Panc1 (cell line): ENCODE measurements at regions not wholly inside any gene's neighbourhood (a gene's known extent, or its start where the extent isn't known, plus 50 kb on each side); places are given as distances from the start of the nearest gene placed in this dataset.

Source experiments
- ATAC-seq: fragments of 200-7000 bp; cut with Tn5 transposase; 2 replicates; pipeline ENCODE4 v1.9.1; 2020; ENCODE audit warnings: mild to moderate bottlenecking, moderate library complexity
- BruUV-seq: library from RNA; stranded (reverse); fragments of 400-500 nt; replicated peaks from 2 replicates; lab custom pipeline; 2021; lab: Mats Ljungman, UMichigan
- CTCF ChIA-PET: fragments of 300-600 bp; sonication (Branson Sonifier 250); formaldehyde crosslinking; loops from one replicate; lab custom pipeline; 2022; ENCODE audit warnings: antibody characterized with exemption; lab: Charles Lee
- POLR2A ChIA-PET: fragments of 300-600 bp; sonication (Branson Sonifier 250); formaldehyde crosslinking; loops from one replicate; lab custom pipeline; 2022; ENCODE audit warnings: antibody characterized with exemption; lab: Charles Lee
- DNase-seq: peaks from one replicate; pipeline ENCODE4 v3.0.0-alpha.2; 2010; ENCODE audit warnings: low read depth, low spot score
- H3K27ac ChIP-seq: 2 replicates; pipeline ENCODE4 v1.5.1; 2011; ENCODE audit warnings: mild to moderate bottlenecking, low read length, inconsistent platforms
- H3K27me3 ChIP-seq: fragments of 200-500 bp; sonication (Bioruptor generic); 2 replicates; pipeline ENCODE4 v1.6.0; 2014; ENCODE audit warnings: low read length, inconsistent platforms; ENCODE audit not compliant: control insufficient read depth, insufficient read depth
- H3K36me3 ChIP-seq: fragments of 200-500 bp; sonication (Bioruptor generic); 2 replicates; pipeline ENCODE4 v1.5.1; 2014; ENCODE audit warnings: inconsistent platforms, mild to moderate bottlenecking, low read length, moderate library complexity; ENCODE audit not compliant: control insufficient read depth, insufficient read depth
- H3K4me1 ChIP-seq: 2 replicates; pipeline ENCODE4 v1.5.1; 2011; ENCODE audit warnings: inconsistent platforms, mild to moderate bottlenecking, low read length, moderate library complexity; ENCODE audit not compliant: control insufficient read depth, insufficient read depth
- H3K4me3 ChIP-seq, 2 experiments: 2 replicates each; pipeline ENCODE4 v1.5.1; 2011 to 2012; ENCODE audit warnings: low read depth in 2 of 2, low read length in 2 of 2, mild to moderate bottlenecking in 2 of 2, inconsistent platforms in 1 of 2, moderate library complexity in 1 of 2
- H3K9me3 ChIP-seq: fragments of 200-500 bp; sonication (Bioruptor generic); 2 replicates; pipeline ENCODE4 v1.5.1; 2014; ENCODE audit warnings: low read depth, mild to moderate bottlenecking, inconsistent platforms, low read length, moderate library complexity; ENCODE audit not compliant: control insufficient read depth, insufficient read depth
- CTCF ChIP-seq: fragments of 450-650 bp; IDR thresholded peaks from 2 replicates; pipeline ENCODE4 v1.5.1; 2017; ENCODE audit warnings: mild to moderate bottlenecking
- POLR2AphosphoS5 ChIP-seq: IDR thresholded peaks from 2 replicates; pipeline ENCODE4 v1.6.1; 2012; ENCODE audit warnings: mild to moderate bottlenecking, low read depth, low read length, moderate library complexity
- REST ChIP-seq, 2 experiments: IDR thresholded peaks; 2 replicates each; pipeline ENCODE4 v1.6.1; 2011 to 2012; ENCODE audit warnings: low read depth in 2 of 2, control low read depth in 1 of 2, low read length in 1 of 2, mild to moderate bottlenecking in 1 of 2, moderate library complexity in 1 of 2; ENCODE audit not compliant: insufficient read depth in 1 of 2
- SIN3A ChIP-seq: IDR thresholded peaks from 2 replicates; pipeline ENCODE4 v1.6.1; 2012; ENCODE audit warnings: low read depth, mild to moderate bottlenecking, low read length, moderate library complexity, borderline replicate concordance; ENCODE audit not compliant: insufficient read depth
- TCF7L2 ChIP-seq: IDR thresholded peaks from 2 replicates; pipeline ENCODE4 v1.6.1; 2011; ENCODE audit warnings: mild to moderate bottlenecking, low read depth, low read length, inconsistent platforms
- in situ Hi-C: cut with HindIII; loops from 2 replicates; pipeline ENCODE4 v1.10.0; 2016; ENCODE audit warnings: low sequenced_read_pairs, low pct_unique_long_range_greater_than_20kb
- intact Hi-C: fragments of 100-400 bp; cut with micrococcal nuclease; formaldehyde crosslinking; loops from one replicate; pipeline ENCODE4 v1.10.0; 2022; ENCODE audit not compliant: unreplicated experiment

GRCh38 chr6:167677422-167677789 is 149.3 kb upstream of the AFDN start:
- Histone ChIP-seq H3K4me3 (no peak overlapping the region), H3K27me3 (peaks cover 10% of the 10 kb centered on the region; the same call in 1 of the 2 replicates), H3K36me3 (no peaks in the 10 kb centered on the region), H3K27ac (no peak overlapping the region), H3K4me1 (peaks cover 6% of the 10 kb centered on the region; the same call in 1 of the 2 replicates), H3K9me3 (no peaks in the 10 kb centered on the region)
- intact Hi-C loops = no loop called here
- ATAC-seq (no peak), DNase-seq (no peak)
- no peak for TF ChIP-seq SIN3A
- TF ChIP-seq REST (IDR thresholded peaks at IDR 0.05; ENCODE audit: insufficient read depth in 1 of 2, low read depth in 2 of 2, low read length in 1 of 2) = no peak
- no peak for TF ChIP-seq TCF7L2
- TF ChIP-seq CTCF = no peak
- no peak for TF ChIP-seq POLR2AphosphoS5
- in situ Hi-C loops = no loop called here
- CTCF ChIA-PET = no interaction called here
- POLR2A ChIA-PET = no interaction called here
- no TSS peak for BruUV-seq

- Histone ChIP-seq H3K4me1 (peaks cover 15% of the 10 kb centered on the region), H3K36me3 (no peaks in the 10 kb centered on the region), H3K27ac (no peak overlapping the region), H3K9me3 (no peaks in the 10 kb centered on the region), H3K4me3 (peak overlapping the region; percentile 15 to 48), H3K27me3 (peaks cover 10% of the 10 kb centered on the region; the same call in 1 of the 2 replicates)
- peak; percentile 44; the same call in 1 of the 2 replicates for ATAC-seq
- no TSS peak for BruUV-seq
- in situ Hi-C loops = no loop called here
- no peak for TF ChIP-seq SIN3A
- TF ChIP-seq CTCF = no peak
- TF ChIP-seq TCF7L2 = no peak
- no peak for TF ChIP-seq REST (IDR thresholded peaks at IDR 0.05; ENCODE audit: insufficient read depth in 1 of 2, low read depth in 2 of 2, low read length in 1 of 2)
- no peak for TF ChIP-seq POLR2AphosphoS5
- ChIA-PET CTCF (interaction anchor here (0.7 kb wide), 1 partner anchor 524 kb away, joined by 3 read pairs; no protein-coding TSS in a partner anchor), POLR2A (no interaction called here)
- intact Hi-C loops = no loop called here
- DNase-seq = no peak
Observed at GRCh38 chr6:167678102-167679101, 148.3 kb upstream of the AFDN start.
